Esophagus muscularis mucosa (tissue), 4 donors: ENCODE measurements at regions not wholly inside any gene's neighbourhood (a gene's known extent, or its start where the extent isn't known, plus 50 kb on each side); places are given as distances from the start of the nearest gene placed in this dataset.

ENCODE experiments used
- DNase-seq: peaks from one replicate; pipeline ENCODE4 v3.0.0-alpha.2; 2017; ENCODE audit errors: extremely low spot score
- H3K27ac ChIP-seq, 4 donors: fragments of 200-600 bp; sonication (generic); replicated peaks in 1 of 4; 1 replicate in 3 of 4; 2 replicates in 1 of 4; pipeline ENCODE4 v1.5.1; 2016 to 2019; ENCODE audit warnings: mild to moderate bottlenecking in 1 of 4
- H3K27me3 ChIP-seq, 4 donors: fragments of 200-600 bp; sonication (generic); one replicate each; pipeline versions ENCODE4 v1.5.1 to v1.6.0; 2016 to 2019
- H3K36me3 ChIP-seq, 4 donors: fragments of 200-600 bp; sonication (generic); one replicate each; pipeline ENCODE4 v1.5.1; 2016 to 2019
- H3K4me1 ChIP-seq, 4 donors: fragments of 200-600 bp; sonication (generic); one replicate each; pipeline ENCODE4 v1.5.1; 2016 to 2019
- H3K4me3 ChIP-seq, 4 donors: fragments of 200-600 bp; sonication (generic); 1 replicate in 2 of 4; 2 replicates in 2 of 4; pipeline ENCODE4 v1.5.1; 2016 to 2019; ENCODE audit warnings: mild to moderate bottlenecking in 4 of 4, moderate library complexity in 1 of 4
- H3K9me3 ChIP-seq, 4 donors: fragments of 200-600 bp; sonication (generic); 1 replicate in 3 of 4; 2 replicates in 1 of 4; pipeline ENCODE4 v1.5.1; 2016 to 2019
- EP300 ChIP-seq: sonication (generic); formaldehyde crosslinking; IDR thresholded peaks from one replicate; pipeline ENCODE4 v1.6.1; 2017; ENCODE audit warnings: antibody characterized with exemption
- POLR2A ChIP-seq: fragments of 450-650 bp; IDR thresholded peaks from one replicate; pipeline ENCODE4 v1.6.1; 2017; ENCODE audit warnings: antibody characterized with exemption, moderate library complexity, mild to moderate bottlenecking, low read depth
- POLR2AphosphoS5 ChIP-seq, 2 donors: sonication (generic); formaldehyde crosslinking; IDR thresholded peaks; one replicate each; pipeline ENCODE4 v1.6.1; 2017; ENCODE audit warnings: antibody characterized with exemption in 2 of 2
- whole genome bisulfite sequencing: methylation state at CpG from one replicate; pipeline ENCODE4 v1.1.5; 2018; 5-methylcytosine and 5-hydroxymethylcytosine counted together
- intact Hi-C: fragments of 100-400 bp; cut with DNase I; formaldehyde crosslinking; loops from one replicate; pipeline ENCODE4 v1.15.1; 2023
- TF ChIP-seq, protein P1 (sequence below), 3 experiments: fragments of 200-600 bp in 2 of 3; fragments of 450-650 bp in 1 of 3; sonication (generic) in 2 of 3; IDR thresholded peaks; one replicate each; pipeline ENCODE4 v1.5.1; 2017 to 2019; ENCODE audit warnings: antibody characterized with exemption in 3 of 3, mild to moderate bottlenecking in 2 of 3, moderate library complexity in 1 of 3

DNA sequence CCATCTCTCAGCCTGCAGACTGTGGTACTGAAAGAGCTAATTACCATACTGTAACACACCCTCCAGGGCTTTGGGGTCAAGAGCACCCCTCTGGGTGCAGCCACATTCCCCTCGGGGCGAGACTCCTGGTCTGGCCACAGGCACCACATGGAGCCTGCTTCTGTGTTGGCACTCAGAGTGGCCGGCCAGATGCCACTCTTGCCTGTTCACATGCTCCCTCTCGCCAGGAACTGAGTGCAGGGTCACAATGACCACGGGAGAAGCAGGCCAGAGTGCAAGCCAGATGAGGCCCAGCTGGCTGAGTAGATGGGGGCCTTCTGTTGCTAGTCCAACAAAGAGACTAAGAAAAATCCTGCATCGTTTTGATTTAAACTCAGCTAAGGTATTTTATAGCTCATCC, 864.0 kb downstream of the KCNT2 start:
- Histone ChIP-seq H3K27me3 (no peaks in the 10 kb centered on the region), H3K36me3 (no peaks in the 10 kb centered on the region), H3K4me3 (no peak overlapping the region), H3K27ac (no peak overlapping the region), H3K4me1 (no peaks in the 10 kb centered on the region), H3K9me3 (no peaks in the 10 kb centered on the region)
- intact Hi-C loops: no loop called here
- TF ChIP-seq, protein P1, sequence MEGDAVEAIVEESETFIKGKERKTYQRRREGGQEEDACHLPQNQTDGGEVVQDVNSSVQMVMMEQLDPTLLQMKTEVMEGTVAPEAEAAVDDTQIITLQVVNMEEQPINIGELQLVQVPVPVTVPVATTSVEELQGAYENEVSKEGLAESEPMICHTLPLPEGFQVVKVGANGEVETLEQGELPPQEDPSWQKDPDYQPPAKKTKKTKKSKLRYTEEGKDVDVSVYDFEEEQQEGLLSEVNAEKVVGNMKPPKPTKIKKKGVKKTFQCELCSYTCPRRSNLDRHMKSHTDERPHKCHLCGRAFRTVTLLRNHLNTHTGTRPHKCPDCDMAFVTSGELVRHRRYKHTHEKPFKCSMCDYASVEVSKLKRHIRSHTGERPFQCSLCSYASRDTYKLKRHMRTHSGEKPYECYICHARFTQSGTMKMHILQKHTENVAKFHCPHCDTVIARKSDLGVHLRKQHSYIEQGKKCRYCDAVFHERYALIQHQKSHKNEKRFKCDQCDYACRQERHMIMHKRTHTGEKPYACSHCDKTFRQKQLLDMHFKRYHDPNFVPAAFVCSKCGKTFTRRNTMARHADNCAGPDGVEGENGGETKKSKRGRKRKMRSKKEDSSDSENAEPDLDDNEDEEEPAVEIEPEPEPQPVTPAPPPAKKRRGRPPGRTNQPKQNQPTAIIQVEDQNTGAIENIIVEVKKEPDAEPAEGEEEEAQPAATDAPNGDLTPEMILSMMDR (IDR thresholded peaks at IDR 0.05): no peak
- TF ChIP-seq POLR2A: no peak
- no peak for TF ChIP-seq POLR2AphosphoS5 (IDR thresholded peaks at IDR 0.05)
- no peak for TF ChIP-seq EP300
- 88% methylated on average over 6 of the region's 6 CpGs for WGBS
- no peak for DNase-seq

GRCh38 chr1:195740862-195741261, 867.4 kb downstream of the KCNT2 start:
- Histone ChIP-seq H3K4me1 (no peaks in the 10 kb centered on the region), H3K4me3 (no peak overlapping the region), H3K36me3 (no peaks in the 10 kb centered on the region), H3K9me3 (no peaks in the 10 kb centered on the region), H3K27ac (no peak overlapping the region), H3K27me3 (no peaks in the 10 kb centered on the region)
- intact Hi-C loops: no loop called here
- 69% methylated on average over 1 of the region's 1 CpG for WGBS
- TF ChIP-seq POLR2A: no peak
- TF ChIP-seq EP300: no peak
- TF ChIP-seq, protein P1 (IDR thresholded peaks at IDR 0.05): no peak
- TF ChIP-seq POLR2AphosphoS5 (IDR thresholded peaks at IDR 0.05): no peak
- DNase-seq: no peak

DNA sequence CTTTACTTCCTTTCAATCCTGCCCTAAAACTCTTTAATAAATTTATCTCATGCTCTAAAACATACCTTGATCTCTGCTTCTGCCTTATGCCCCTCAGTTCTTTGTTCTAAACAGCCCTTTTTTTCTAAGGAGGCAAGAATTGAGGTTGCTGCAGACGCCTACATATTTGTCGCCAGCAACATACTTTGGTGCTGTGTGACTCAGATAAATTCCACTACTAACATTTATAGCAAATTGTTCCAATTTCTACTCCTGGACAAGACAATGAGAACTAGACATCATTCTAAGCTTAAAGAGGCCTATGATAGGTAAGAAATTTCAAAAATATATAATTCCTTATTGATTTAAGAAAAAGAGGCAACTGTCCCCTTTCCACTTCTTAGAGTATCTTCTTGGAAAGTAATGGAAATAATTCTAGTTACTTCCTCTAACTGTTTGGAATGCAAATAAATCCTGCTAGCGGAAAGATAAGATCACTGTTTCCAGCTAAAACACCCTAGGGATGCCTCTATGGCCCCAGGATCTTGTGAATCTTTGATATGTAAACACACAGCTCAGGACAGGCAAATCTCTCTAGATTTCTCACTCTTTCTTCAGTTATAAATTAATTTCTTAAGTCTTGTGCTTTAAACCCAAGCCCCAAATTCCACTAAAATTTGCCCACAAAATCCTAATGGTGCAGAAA, 869.1 kb downstream of the KCNT2 start:
- no peak for DNase-seq
- no peak for TF ChIP-seq POLR2AphosphoS5 (IDR thresholded peaks at IDR 0.05)
- TF ChIP-seq, protein P1 (IDR thresholded peaks at IDR 0.05): no peak
- no peak for TF ChIP-seq EP300
- TF ChIP-seq POLR2A: no peak

GRCh38 chr1:195735140-195735539, 873.1 kb downstream of the KCNT2 start:
- intact Hi-C loops: no loop called here

More for the DNA sequence above, 869.1 kb downstream of the KCNT2 start:
- intact Hi-C loops: no loop called here
- Histone ChIP-seq H3K27me3 (no peaks in the 10 kb centered on the region), H3K27ac (no peak overlapping the region), H3K4me3 (no peak overlapping the region), H3K9me3 (no peaks in the 10 kb centered on the region), H3K36me3 (no peaks in the 10 kb centered on the region), H3K4me1 (no peaks in the 10 kb centered on the region)
- 84% methylated on average over 3 of the region's 3 CpGs for WGBS

More at GRCh38 chr1:195735140-195735539, 873.1 kb downstream of the KCNT2 start:
- Histone ChIP-seq H3K4me3 (no peak overlapping the region), H3K36me3 (no peaks in the 10 kb centered on the region), H3K4me1 (no peaks in the 10 kb centered on the region), H3K9me3 (no peaks in the 10 kb centered on the region), H3K27ac (no peak overlapping the region), H3K27me3 (no peaks in the 10 kb centered on the region)
- DNase-seq: no peak
- TF ChIP-seq POLR2A: no peak
- no peak for TF ChIP-seq POLR2AphosphoS5 (IDR thresholded peaks at IDR 0.05)
- TF ChIP-seq EP300: no peak
- TF ChIP-seq, protein P1 (IDR thresholded peaks at IDR 0.05): no peak
